HCT116 (cell line): ENCODE measurements at regions not wholly inside any gene's neighbourhood (a gene's known extent, or its start where the extent isn't known, plus 50 kb on each side); places are given as distances from the start of the nearest gene placed in this dataset.

ENCODE experiments used
- CEBPB ChIP-seq: IDR thresholded peaks from 2 replicates; pipeline ENCODE4 v1.6.1; 2012; ENCODE audit warnings: low read depth
- EGR1 ChIP-seq: IDR thresholded peaks from 2 replicates; pipeline ENCODE4 v1.6.1; 2012; ENCODE audit warnings: low read depth
- EZH2 ChIP-seq: fragments of 200-600 bp; sonication (generic); IDR thresholded peaks from 2 replicates; pipeline ENCODE4 v1.6.1; 2017; ENCODE audit warnings: antibody characterized with exemption, mixed run types
- EZH2phosphoT487 ChIP-seq: fragments of 200-600 bp; IDR thresholded peaks from 2 replicates; pipeline ENCODE4 v1.6.1; 2018; ENCODE audit warnings: antibody characterized with exemption, borderline replicate concordance
- JUND ChIP-seq: IDR thresholded peaks from 2 replicates; pipeline ENCODE4 v1.6.1; 2012
- POLR2A ChIP-seq: IDR thresholded peaks from 2 replicates; pipeline ENCODE4 v1.7.0; 2011; ENCODE audit warnings: borderline replicate concordance; ENCODE audit not compliant: insufficient read depth, insufficient read length; ENCODE audit errors: extremely low read depth
- POLR2AphosphoS5 ChIP-seq: IDR thresholded peaks from 2 replicates; pipeline ENCODE4 v1.6.1; 2011; ENCODE audit warnings: mild to moderate bottlenecking, low read depth, low read length, moderate library complexity
- SIN3A ChIP-seq: IDR thresholded peaks from 2 replicates; pipeline ENCODE4 v1.6.1; 2012; ENCODE audit warnings: low read depth
- SP1 ChIP-seq: IDR thresholded peaks from 2 replicates; pipeline ENCODE4 v1.6.1; 2012; ENCODE audit warnings: low read depth
- TCF7L2 ChIP-seq: IDR thresholded peaks from 2 replicates; pipeline ENCODE4 v1.7.0; 2011; ENCODE audit warnings: borderline replicate concordance, inconsistent platforms; ENCODE audit not compliant: insufficient read depth, insufficient read length; ENCODE audit errors: extremely low read depth
- YY1 ChIP-seq: IDR thresholded peaks from 2 replicates; pipeline ENCODE4 v1.6.1; 2011; ENCODE audit warnings: low read length, low read depth, moderate library complexity, mild to moderate bottlenecking; ENCODE audit not compliant: insufficient replicate concordance; ENCODE audit errors: extremely low read depth
- TF ChIP-seq, protein P1 (sequence below), 3 experiments: fragments of 200-600 bp in 1 of 3; sonication (generic) in 1 of 3; IDR thresholded peaks in 2 of 3; conservative IDR thresholded peaks in 1 of 3; 2 replicates each; pipeline ENCODE4 v1.5.1; 2012 to 2017; ENCODE audit warnings: low read depth in 2 of 3, low read length in 2 of 3, antibody characterized with exemption in 1 of 3, borderline replicate concordance in 1 of 3, control low read depth in 1 of 3, mild to moderate bottlenecking in 1 of 3, mixed read lengths in 1 of 3, mixed run types in 1 of 3, moderate library complexity in 1 of 3; ENCODE audit not compliant: insufficient read depth in 1 of 3
- TF ChIP-seq, protein P2 (sequence below): IDR thresholded peaks from 2 replicates; pipeline ENCODE4 v1.6.1; 2012

DNA sequence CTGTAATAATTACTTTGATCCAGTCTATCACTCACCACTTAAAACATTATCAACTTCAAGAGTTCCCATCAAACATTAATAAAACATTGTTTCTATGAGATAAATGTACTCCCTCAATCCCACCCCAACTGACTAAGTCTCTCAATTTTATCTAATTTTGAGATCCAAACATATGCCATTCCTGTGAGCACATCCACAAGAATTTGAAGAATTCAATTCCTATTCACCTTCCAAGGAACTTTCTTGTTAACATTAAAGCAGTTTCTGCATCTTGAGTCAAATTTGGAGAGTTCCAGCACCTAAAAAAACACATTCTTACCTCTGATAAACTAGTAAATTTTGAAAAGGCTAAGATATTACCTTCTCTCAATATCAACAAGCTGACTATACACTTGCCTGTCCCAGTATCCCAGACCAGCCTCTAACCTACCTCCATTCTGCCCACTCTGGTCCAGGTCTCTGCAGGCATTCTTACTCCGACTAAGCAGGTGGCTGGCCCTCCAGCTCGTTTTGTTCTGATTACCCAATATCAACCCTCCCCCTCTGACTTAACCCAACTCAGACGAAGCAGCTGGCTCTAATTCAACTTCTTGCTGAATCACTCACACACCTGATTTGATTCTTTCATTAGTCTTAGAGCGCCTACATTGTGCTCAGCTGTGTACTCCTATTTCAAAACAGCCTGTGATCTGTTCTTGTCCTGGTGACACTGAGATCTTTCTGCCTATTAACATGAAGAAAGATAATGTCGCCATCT is 275.2 kb downstream of the IPMK start:
- TF ChIP-seq SIN3A (no peak), EZH2phosphoT487 (no peak), POLR2AphosphoS5 (no peak), EGR1 (no peak), EZH2 (no peak), TCF7L2 (no peak), CEBPB (no peak), POLR2A (no peak), YY1 (no peak), SP1 (no peak), JUND (no peak)
- TF ChIP-seq, protein P1, sequence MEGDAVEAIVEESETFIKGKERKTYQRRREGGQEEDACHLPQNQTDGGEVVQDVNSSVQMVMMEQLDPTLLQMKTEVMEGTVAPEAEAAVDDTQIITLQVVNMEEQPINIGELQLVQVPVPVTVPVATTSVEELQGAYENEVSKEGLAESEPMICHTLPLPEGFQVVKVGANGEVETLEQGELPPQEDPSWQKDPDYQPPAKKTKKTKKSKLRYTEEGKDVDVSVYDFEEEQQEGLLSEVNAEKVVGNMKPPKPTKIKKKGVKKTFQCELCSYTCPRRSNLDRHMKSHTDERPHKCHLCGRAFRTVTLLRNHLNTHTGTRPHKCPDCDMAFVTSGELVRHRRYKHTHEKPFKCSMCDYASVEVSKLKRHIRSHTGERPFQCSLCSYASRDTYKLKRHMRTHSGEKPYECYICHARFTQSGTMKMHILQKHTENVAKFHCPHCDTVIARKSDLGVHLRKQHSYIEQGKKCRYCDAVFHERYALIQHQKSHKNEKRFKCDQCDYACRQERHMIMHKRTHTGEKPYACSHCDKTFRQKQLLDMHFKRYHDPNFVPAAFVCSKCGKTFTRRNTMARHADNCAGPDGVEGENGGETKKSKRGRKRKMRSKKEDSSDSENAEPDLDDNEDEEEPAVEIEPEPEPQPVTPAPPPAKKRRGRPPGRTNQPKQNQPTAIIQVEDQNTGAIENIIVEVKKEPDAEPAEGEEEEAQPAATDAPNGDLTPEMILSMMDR (IDR thresholded peaks at IDR 0.05 in 2 of 3, conservative IDR thresholded peaks at IDR 0.05 in 1 of 3; ENCODE audit: borderline replicate concordance in 1 of 3, insufficient read depth in 1 of 3, low read depth in 2 of 3, low read length in 2 of 3) = no peak
- TF ChIP-seq, protein P2, sequence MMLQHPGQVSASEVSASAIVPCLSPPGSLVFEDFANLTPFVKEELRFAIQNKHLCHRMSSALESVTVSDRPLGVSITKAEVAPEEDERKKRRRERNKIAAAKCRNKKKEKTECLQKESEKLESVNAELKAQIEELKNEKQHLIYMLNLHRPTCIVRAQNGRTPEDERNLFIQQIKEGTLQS = no peak
